ENCODE measurements at regions not wholly inside any gene's neighbourhood (a gene's known extent, or its start where the extent isn't known, plus 50 kb on each side); places are given as distances from the start of the nearest gene placed in this dataset.

DNA sequence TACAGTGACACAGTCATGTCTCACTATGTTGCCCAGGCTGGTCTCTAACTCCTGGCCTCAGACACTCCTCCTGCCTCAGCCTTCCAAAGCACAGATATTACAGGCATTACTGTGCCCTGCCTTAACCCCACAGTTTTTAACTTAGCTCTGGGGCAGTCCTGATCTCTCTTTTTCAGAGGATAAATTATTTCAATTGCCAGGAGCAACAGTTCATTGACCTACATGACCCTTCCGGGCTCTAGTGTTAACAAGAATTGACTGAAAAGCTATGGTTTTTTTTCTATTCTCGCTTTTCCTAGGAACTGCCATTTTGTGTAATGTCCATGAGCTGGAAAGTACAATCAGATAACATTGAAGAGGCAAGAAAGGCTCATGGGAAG lies 92.8 kb downstream of the HNRNPLL start:
- Mint-ChIP-seq H3K27ac (no peak overlapping the region), H3K9me3 (no peaks in the 10 kb centered on the region), H3K4me1 (peaks cover 5% of the 10 kb centered on the region), H3K27me3 (no peaks in the 10 kb centered on the region), H3K36me3 (no peaks in the 10 kb centered on the region), H3K4me3 (no peak overlapping the region)

DNA sequence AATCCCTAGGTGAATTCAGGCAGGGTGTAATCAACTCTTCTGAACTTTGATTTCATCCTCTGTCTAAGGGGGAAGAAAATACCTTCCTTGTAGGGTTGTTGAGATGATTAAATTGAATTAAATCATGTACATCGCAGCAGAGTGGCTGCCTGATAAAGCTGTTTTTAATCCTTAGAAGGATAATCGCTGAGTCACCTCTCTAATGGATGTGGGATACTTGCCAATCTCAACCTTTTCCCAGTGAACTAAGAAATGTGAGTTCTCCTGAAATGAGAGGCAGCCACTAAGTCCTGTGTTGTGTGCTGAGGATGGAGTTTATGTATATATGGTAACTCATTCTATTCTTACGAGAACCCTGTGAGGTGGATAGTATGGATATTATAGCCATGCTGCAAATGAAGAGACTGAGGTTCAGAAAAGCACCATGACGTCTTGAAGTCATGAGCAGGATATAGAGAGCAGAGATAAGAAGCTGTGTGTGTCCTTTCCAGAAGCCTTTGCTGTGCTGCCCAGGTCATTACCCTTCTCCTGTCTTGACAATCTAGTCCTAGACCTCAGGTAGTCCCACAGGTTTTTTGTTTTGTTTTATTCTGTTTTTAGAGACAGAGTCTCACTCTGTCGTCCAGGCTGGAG lies 93.3 kb downstream of the HNRNPLL start:
- Mint-ChIP-seq H3K9me3 (no peaks in the 10 kb centered on the region), H3K4me3 (no peak overlapping the region), H3K27me3 (no peaks in the 10 kb centered on the region), H3K36me3 (no peaks in the 10 kb centered on the region), H3K4me1 (peaks cover 5% of the 10 kb centered on the region), H3K27ac (no peak overlapping the region)

DNA sequence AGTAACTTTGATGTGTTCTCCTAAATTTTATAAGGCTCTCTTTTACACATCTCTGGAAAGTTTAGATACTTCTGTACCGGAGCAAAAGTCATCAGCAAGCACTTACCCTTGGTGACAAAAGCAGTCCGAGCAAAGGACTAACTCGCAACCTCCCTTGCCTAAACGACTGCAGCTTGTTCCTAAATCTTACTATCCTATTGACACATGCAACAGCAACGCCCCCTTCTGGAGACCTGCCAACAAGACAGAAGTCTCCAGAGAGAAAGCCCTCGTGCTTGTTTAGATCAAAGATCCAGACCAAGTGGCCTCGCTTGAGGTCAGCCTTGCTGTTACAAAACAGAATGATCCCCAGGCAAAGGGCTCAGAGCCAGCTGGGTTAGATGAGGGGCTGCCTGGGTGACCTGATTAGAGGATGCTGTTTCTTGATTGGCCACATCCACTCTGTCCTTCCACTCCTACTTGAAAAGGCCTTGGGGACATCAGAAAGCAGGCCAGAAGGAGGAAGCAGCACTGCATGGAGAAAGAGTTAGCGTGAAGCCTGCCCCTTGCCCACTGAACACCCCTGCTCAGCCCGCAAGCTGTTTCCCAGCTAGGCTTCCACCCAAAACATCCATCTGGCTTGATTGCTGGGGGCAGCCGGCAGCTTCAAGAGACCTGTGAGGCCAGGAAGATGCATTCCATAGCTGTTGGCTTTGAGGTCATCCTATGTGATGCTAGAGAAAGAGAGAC lies 94.3 kb downstream of the HNRNPLL start:
- H3K36me3 Mint-ChIP-seq: no peaks in the 10 kb centered on the region
- no peak overlapping the region for H3K4me3 Mint-ChIP-seq
- no peak overlapping the region for H3K27ac Mint-ChIP-seq
- H3K27me3 Mint-ChIP-seq: no peaks in the 10 kb centered on the region
- H3K9me3 Mint-ChIP-seq: no peaks in the 10 kb centered on the region
- peaks cover 5% of the 10 kb centered on the region for H3K4me1 Mint-ChIP-seq

DNA sequence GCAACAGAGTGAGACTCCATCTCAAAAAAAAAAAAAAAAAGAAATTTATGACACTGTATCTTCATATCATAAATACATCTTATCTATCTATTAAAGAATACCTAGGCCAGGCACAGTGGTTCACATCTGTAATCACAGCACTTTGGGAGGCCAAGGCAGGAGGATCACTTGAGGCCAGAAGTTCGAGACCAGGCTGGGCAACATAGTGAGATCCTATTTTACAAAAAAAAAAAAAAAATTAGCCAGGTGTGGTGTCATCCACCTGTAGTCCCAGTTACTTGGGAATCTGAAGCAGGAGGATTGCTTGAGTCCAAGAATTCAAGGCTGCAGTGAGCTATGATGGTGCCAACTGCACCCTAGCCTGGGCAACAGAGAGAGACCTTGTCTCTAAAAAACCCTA lies 95.0 kb downstream of the HNRNPLL start:
- H3K4me3 Mint-ChIP-seq: no peak overlapping the region
- no peak overlapping the region for H3K27ac Mint-ChIP-seq
- H3K4me1 Mint-ChIP-seq: peaks cover 5% of the 10 kb centered on the region
- H3K9me3 Mint-ChIP-seq: peaks cover under 1% of the 10 kb centered on the region
- H3K36me3 Mint-ChIP-seq: no peaks in the 10 kb centered on the region
- no peaks in the 10 kb centered on the region for H3K27me3 Mint-ChIP-seq

DNA sequence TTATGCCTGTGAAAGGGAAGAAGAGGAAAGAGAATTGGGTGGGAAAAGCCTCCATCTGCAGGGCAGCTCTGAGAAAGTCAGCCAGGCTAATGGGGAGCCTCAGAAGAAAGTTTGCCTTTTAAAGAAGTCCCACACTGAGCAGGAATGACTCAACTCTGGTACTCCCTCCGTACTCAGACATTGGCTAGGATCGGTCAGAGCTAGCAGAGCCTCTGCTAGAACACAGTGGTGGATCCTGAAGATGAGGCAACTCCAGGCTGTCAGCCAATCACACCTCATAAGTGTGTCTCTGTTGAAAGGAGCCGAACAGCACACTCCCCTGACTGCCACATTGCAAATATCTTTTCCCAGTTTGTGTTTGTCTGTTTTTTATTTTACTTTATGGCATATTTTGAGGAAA lies 96.9 kb downstream of the HNRNPLL start:
- peaks cover 3% of the 10 kb centered on the region for H3K36me3 Mint-ChIP-seq
- H3K9me3 Mint-ChIP-seq: peaks cover 5% of the 10 kb centered on the region
- H3K27me3 Mint-ChIP-seq: peaks cover 4% of the 10 kb centered on the region
- peaks cover 5% of the 10 kb centered on the region for H3K4me1 Mint-ChIP-seq
- no peak overlapping the region for H3K4me3 Mint-ChIP-seq
- H3K27ac Mint-ChIP-seq: no peak overlapping the region

DNA sequence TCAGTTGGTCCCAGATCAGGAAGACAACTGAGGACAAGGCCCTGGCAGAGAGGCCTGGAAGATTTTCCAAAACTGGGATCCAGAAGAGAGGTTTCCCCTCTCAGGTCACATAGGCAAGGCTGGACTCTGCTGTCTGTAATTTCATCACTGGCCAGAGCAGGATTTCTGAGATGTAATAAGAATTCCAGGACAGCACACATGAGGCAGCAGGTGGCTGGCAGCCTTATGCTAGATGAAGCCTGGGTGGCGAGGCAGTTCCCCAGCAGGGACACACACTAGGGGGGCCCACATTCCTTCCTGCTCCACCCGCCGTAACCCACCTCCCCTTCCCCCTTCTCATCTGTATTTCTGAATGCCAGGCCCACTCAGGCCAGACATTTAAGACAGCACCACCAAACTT lies 98.6 kb downstream of the HNRNPLL start:
- Mint-ChIP-seq H3K36me3 (peaks cover 3% of the 10 kb centered on the region), H3K9me3 (peaks cover 5% of the 10 kb centered on the region), H3K27ac (no peak overlapping the region), H3K4me3 (no peak overlapping the region), H3K27me3 (peaks cover 4% of the 10 kb centered on the region), H3K4me1 (peaks cover 5% of the 10 kb centered on the region)

DNA sequence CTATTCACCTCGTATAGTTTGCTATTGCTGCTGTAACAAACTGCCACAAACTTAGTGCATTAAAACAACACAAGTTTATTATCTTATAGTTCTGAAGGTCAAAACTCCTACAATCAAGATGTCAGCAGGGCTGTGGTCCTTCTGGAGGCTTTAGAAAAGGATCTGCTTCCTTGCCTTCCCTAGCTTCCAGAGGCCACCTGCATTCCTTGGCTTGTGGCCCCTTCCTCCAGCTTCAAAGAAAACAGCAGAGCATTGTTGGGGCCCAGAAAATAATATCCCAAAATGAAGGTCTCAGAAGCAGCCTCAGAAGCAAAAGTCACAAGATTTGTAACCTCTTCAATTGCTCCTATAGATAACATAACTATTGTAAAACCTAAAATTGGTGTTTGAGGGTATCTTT lies 100.6 kb downstream of the HNRNPLL start:
- peaks cover 5% of the 10 kb centered on the region for H3K9me3 Mint-ChIP-seq

DNA sequence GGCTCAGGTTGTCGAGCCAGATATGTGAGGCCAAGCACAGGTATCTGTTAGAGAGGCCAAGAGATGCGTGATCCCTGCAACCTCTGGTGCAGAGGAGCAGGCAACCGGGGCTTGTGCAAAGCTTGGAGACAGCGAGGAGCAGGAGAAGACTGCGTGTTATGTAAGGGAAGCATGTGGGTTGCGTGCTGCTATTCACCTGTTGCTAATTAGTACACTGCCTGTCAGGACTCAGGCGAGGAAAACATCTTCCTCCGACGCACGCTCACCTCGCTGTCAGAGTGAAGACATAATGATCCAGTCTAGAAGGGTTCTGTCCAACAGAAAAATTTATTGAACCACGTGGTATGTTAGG lies 102.5 kb downstream of the HNRNPLL start:
- H3K27ac Mint-ChIP-seq: no peak overlapping the region
- peaks cover 5% of the 10 kb centered on the region for H3K9me3 Mint-ChIP-seq
- peaks cover 3% of the 10 kb centered on the region for H3K4me1 Mint-ChIP-seq
- H3K27me3 Mint-ChIP-seq: peaks cover 4% of the 10 kb centered on the region
- no peak overlapping the region for H3K4me3 Mint-ChIP-seq
- H3K36me3 Mint-ChIP-seq: peaks cover 3% of the 10 kb centered on the region

More for the DNA sequence above, 100.6 kb downstream of the HNRNPLL start:
- H3K4me1 Mint-ChIP-seq: peaks cover 3% of the 10 kb centered on the region
- no peak overlapping the region for H3K4me3 Mint-ChIP-seq
- peaks cover 4% of the 10 kb centered on the region for H3K27me3 Mint-ChIP-seq
- H3K27ac Mint-ChIP-seq: no peak overlapping the region
- peaks cover 3% of the 10 kb centered on the region for H3K36me3 Mint-ChIP-seq

DNA sequence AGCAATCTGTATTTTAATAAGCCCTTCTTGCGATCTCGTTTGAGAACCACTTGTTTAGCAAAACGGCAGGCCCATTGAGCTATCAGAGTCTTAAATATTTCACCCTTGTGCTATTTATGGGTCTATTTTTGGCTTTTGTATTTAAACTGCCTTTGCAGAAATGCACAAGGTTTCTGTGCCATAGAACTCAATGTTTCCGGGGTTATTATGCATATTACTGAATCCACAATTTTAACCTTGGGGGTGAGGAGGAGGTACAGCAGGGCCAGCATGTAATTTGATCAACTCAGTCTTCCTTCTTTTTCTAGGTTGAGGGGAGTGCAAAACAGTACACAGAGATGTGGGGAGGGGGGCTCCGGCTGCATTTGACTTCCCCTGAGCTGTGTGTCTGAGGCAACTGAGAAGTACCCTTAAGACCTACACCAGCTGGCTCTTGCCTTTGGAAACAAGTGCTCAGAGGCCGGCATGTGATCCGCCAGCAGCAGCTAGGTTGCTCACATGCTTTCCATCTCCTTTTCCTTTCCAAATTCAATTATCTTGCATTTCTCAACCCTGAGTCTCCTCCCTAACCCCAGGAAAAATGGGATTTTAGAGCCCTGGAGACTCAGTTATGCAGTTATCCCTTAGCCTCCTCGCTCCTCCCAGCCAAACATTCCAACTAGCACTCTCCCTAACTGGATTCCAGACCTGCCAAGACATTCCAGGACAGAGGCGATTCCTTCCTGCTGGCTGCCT lies 103.0 kb downstream of the HNRNPLL start:
- Mint-ChIP-seq H3K27ac (no peak overlapping the region), H3K36me3 (peaks cover 3% of the 10 kb centered on the region), H3K4me3 (no peak overlapping the region), H3K27me3 (peaks cover 4% of the 10 kb centered on the region), H3K4me1 (peaks cover 3% of the 10 kb centered on the region), H3K9me3 (peaks cover 5% of the 10 kb centered on the region)

DNA sequence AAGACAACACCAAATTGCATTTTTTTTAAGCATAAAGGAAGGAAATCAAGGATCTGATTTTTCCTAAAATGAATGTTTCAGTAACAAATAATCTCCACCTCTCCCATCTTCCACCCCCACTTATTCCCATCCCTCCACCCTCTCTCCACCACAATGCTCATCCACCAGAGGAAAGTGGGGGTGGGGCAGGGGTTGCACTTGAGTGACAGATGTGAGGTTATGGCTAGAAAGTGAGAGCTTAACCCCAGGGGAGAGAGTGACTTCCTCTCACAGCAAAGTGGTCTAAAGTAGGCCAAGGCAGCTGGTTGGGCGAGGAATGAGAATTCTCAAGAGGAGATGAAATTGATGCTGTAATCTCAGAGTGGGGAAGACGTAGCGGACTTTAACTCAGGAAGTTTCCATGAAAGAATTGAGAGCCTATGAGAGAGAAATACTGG lies 104.7 kb downstream of the HNRNPLL start:
- Mint-ChIP-seq H3K4me1 (peaks cover 3% of the 10 kb centered on the region), H3K4me3 (no peak overlapping the region), H3K27ac (no peak overlapping the region), H3K27me3 (peaks cover 4% of the 10 kb centered on the region), H3K36me3 (peaks cover 3% of the 10 kb centered on the region), H3K9me3 (peaks cover 5% of the 10 kb centered on the region)

DNA sequence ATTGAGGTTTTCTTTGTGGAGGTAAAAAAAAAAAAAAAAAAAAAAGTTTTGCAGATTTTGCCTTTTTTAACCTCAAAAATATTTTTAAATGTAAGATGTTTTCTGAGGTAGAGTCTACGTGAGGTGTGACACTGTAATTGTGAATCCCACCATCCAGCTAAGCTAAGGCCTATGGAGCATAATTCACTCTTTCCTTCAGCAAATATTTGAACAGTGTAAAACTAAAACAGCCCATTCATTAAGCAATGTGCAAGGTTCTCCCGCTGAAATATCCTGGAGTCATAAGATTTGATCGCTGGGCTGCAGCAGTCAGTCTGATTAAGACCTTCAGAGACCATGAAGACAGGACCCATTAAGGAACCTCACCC lies 105.1 kb downstream of the HNRNPLL start:
- H3K27me3 Mint-ChIP-seq: peaks cover 4% of the 10 kb centered on the region
- H3K4me3 Mint-ChIP-seq: no peak overlapping the region
- H3K27ac Mint-ChIP-seq: no peak overlapping the region
- peaks cover 3% of the 10 kb centered on the region for H3K9me3 Mint-ChIP-seq
- H3K36me3 Mint-ChIP-seq: peaks cover 3% of the 10 kb centered on the region
- H3K4me1 Mint-ChIP-seq: peaks cover 3% of the 10 kb centered on the region

DNA sequence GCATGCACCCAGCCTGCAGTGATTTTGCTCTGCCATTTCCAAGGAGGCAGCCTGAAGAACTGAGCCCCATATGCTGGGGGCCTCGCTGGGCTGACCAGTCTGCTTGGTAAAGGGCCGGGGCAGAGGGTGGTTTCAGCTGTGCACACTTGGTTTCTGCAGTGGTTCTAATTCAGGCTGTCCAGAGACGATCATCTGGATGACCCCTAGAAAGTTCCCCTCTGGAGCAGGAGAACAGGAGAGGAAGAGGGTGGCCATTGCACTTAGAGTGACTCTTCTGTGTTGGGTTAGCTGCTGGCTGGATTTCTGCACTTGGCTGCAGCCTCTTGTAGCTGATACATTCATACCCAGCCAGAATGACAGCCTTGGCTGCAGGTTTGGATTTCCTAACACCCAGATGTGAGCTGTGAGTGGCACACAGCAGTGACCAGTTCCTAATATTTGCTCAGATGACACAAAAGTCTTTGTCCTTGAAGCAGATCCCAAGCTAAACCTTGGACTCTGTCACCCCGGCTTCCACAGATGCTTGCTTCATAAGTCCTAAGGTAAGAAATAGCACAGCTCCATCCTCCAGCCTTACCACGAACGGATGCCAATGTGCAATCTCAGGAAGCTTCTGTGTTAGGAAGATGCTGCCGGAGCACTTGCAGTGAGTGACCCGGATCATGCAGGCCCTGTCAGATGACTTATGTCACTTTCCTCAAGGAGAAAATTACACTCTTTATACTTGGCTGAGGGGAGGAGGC lies 105.6 kb downstream of the HNRNPLL start:
- Mint-ChIP-seq H3K9me3 (no peaks in the 10 kb centered on the region), H3K27ac (no peak overlapping the region), H3K4me1 (peaks cover 3% of the 10 kb centered on the region), H3K4me3 (no peak overlapping the region), H3K27me3 (peaks cover 2% of the 10 kb centered on the region), H3K36me3 (peaks cover 1% of the 10 kb centered on the region)

DNA sequence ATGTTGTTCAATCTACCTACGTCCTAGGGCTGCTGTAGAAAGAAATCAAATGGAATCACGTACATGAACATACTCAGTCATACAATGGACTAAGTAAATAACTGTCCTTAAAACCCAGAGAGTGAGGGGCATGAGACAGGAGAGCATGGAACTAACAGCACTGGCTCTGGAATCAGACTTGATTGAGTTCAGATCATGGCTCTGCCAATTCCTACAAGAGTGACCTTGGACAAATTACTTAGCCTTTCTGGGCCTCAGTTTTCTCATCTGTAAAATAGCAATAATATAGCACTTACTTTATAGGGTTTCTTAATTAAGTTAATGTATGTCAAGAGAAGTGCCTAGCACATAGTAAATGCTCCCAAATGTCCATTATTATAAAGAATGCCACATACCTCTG lies 106.8 kb downstream of the HNRNPLL start:
- peaks cover 1% of the 10 kb centered on the region for H3K36me3 Mint-ChIP-seq
- no peak overlapping the region for H3K4me3 Mint-ChIP-seq
- no peaks in the 10 kb centered on the region for H3K27me3 Mint-ChIP-seq
- peaks cover 3% of the 10 kb centered on the region for H3K4me1 Mint-ChIP-seq
- H3K27ac Mint-ChIP-seq: no peak overlapping the region
- H3K9me3 Mint-ChIP-seq: no peaks in the 10 kb centered on the region

DNA sequence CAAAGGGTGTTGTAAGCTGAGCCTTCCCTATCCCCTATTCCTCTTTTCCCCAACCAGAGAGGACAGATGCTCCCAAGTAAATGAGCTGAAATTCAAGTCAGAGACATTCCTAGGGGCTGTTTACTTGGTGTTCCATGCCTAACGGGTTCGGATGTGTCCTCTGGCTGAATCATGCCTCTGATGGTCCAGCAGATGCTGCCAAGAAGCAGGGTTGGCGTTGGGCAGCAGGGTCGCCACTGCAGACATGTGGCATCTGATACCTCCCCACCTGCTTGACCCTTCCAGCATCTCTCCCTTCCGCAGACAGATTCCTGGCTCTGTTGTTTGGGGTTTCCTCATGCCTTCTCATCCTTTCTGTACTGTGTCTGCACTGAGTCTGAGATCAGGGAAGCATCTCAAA lies 108.3 kb downstream of the HNRNPLL start:
- peaks cover 3% of the 10 kb centered on the region for H3K4me1 Mint-ChIP-seq
- no peak overlapping the region for H3K27ac Mint-ChIP-seq
- no peaks in the 10 kb centered on the region for H3K9me3 Mint-ChIP-seq
- H3K36me3 Mint-ChIP-seq: no peaks in the 10 kb centered on the region
- no peak overlapping the region for H3K4me3 Mint-ChIP-seq
- H3K27me3 Mint-ChIP-seq: no peaks in the 10 kb centered on the region

DNA sequence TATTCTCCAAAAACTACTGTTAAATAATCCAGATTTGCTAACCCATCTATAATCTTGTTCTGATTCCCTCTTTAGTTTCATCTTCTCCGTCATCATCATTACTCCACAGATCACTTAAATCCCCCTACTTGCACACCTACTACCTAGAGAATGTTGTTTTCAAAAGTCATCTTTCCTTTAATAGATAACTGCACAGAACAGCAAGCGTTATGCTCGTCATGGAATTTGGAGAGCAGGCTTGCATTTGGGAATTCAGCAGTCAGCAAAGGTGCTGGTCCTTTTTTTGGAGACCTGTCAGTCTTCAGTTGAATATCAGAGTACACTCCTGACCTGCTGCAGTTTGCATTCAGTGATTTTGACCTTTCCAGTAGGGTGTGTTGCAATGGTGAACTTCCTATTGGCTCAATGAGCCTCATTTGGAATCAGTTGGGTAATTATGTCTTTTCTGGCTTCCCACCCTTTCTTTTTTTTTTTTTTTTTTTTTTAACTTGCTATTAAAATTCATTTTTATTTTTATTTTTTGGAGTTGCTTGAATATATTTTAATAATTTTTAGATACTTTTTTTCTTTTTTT lies 110.6 kb downstream of the HNRNPLL start:
- Mint-ChIP-seq H3K27me3 (no peaks in the 10 kb centered on the region), H3K9me3 (no peaks in the 10 kb centered on the region), H3K4me1 (no peaks in the 10 kb centered on the region), H3K36me3 (no peaks in the 10 kb centered on the region), H3K27ac (no peak overlapping the region), H3K4me3 (no peak overlapping the region)
